Neural cell (in vitro differentiated cells): ENCODE measurements at regions not wholly inside any gene's neighbourhood (a gene's known extent, or its start where the extent isn't known, plus 50 kb on each side); places are given as distances from the start of the nearest gene placed in this dataset.

Experiments
- H2AFZ ChIP-seq: fragments of 200-600, 300-800 bp; sonication (generic), shearing (Covaris generic); 2 replicates; pipeline ENCODE4 v1.6.0; 2014; ENCODE audit warnings: low read depth, mild to moderate bottlenecking, antibody characterized with exemption, low read length, moderate library complexity
- H3F3A ChIP-seq: fragments of 200-600 bp; shearing (Covaris generic); 2 replicates; pipeline ENCODE4 v1.6.1; 2016; ENCODE audit warnings: mild to moderate bottlenecking, moderate library complexity, mixed read lengths, antibody characterized with exemption, low read length; ENCODE audit not compliant: insufficient read depth, poor library complexity, severe bottlenecking
- H3K27ac ChIP-seq: fragments of 200-600, 300-800 bp; sonication (generic), shearing (Covaris generic); 2 replicates; pipeline ENCODE4 v1.5.1; 2014; ENCODE audit warnings: mild to moderate bottlenecking, low read length, moderate library complexity
- H3K27me3 ChIP-seq: fragments of 300-800, 200-600 bp; sonication (generic), shearing (Covaris generic); 2 replicates; pipeline ENCODE4 v1.6.0; 2014; ENCODE audit warnings: mild to moderate bottlenecking, low read depth, low read length, moderate library complexity; ENCODE audit not compliant: insufficient read depth
- H3K36me3 ChIP-seq: fragments of 300-800, 200-600 bp; sonication (generic), shearing (Covaris generic); 2 replicates; pipeline ENCODE4 v1.5.1; 2014; ENCODE audit warnings: mild to moderate bottlenecking, antibody characterized with exemption, low read length, moderate library complexity; ENCODE audit not compliant: insufficient read depth
- H3K4me2 ChIP-seq: fragments of 300-800, 200-600 bp; sonication (generic), shearing (Covaris generic); 2 replicates; pipeline ENCODE4 v1.6.0; 2014; ENCODE audit warnings: mild to moderate bottlenecking, low read length
- H3K4me3 ChIP-seq: fragments of 300-800, 200-600 bp; sonication (generic), shearing (Covaris generic); 2 replicates; pipeline ENCODE4 v1.5.1; 2014; ENCODE audit warnings: mild to moderate bottlenecking, low read length, moderate library complexity
- H3K79me2 ChIP-seq: fragments of 200-600 bp; shearing (Covaris generic); replicated peaks from 2 replicates; pipeline ENCODE4 v1.6.0; 2014; ENCODE audit warnings: mild to moderate bottlenecking, low read length, moderate library complexity; ENCODE audit not compliant: insufficient read depth
- H3K9ac ChIP-seq: fragments of 300-800, 200-600 bp; sonication (generic), shearing (Covaris generic); 2 replicates; pipeline ENCODE4 v1.6.1; 2016; ENCODE audit warnings: mild to moderate bottlenecking, low read length, mixed read lengths
- H3K9me2 ChIP-seq: fragments of 200-600 bp; shearing (Covaris generic); 2 replicates; pipeline ENCODE4 v1.6.1; 2016; ENCODE audit warnings: mild to moderate bottlenecking, low read length, mixed read lengths; ENCODE audit not compliant: insufficient read depth
- H3K9me3 ChIP-seq: fragments of 200-600, 300-800 bp; sonication (generic), shearing (Covaris generic); 2 replicates; pipeline ENCODE4 v1.6.1; 2016; ENCODE audit warnings: mild to moderate bottlenecking, mixed run types, low read length, moderate library complexity, mixed read lengths
- H4K20me1 ChIP-seq: fragments of 200-600 bp; shearing (Covaris generic); 2 replicates; pipeline ENCODE4 v1.6.1; 2016; ENCODE audit warnings: mild to moderate bottlenecking, mixed run types; ENCODE audit not compliant: insufficient read depth
- CTCF ChIP-seq: fragments of 450-650 bp; IDR thresholded peaks from 2 replicates; pipeline ENCODE4 v1.5.1; 2014; ENCODE audit warnings: antibody characterized with exemption, mild to moderate bottlenecking, moderate library complexity; ENCODE audit not compliant: poor library complexity, severe bottlenecking
- EP300 ChIP-seq: fragments of 450-650 bp; conservative IDR thresholded peaks from 2 replicates; pipeline ENCODE4 v1.6.1; 2014; ENCODE audit warnings: antibody characterized with exemption, mild to moderate bottlenecking, moderate library complexity; ENCODE audit not compliant: poor library complexity, severe bottlenecking
- EZH2 ChIP-seq: fragments of 200-600, 300-800 bp; shearing (Covaris generic), sonication (generic); IDR thresholded peaks from 2 replicates; pipeline ENCODE4 v1.6.1; 2014; ENCODE audit warnings: antibody characterized with exemption, low read length, borderline replicate concordance, mild to moderate bottlenecking; ENCODE audit not compliant: insufficient read depth, poor library complexity, severe bottlenecking
- MXI1 ChIP-seq: fragments of 450-650 bp; conservative IDR thresholded peaks from 2 replicates; pipeline ENCODE4 v1.6.1; 2014; ENCODE audit warnings: antibody characterized with exemption, mild to moderate bottlenecking; ENCODE audit not compliant: poor library complexity, severe bottlenecking
- POLR2AphosphoS5 ChIP-seq: IDR thresholded peaks from 2 replicates; pipeline ENCODE4 v1.6.1; 2012
- RAD21 ChIP-seq: fragments of 450-650 bp; conservative IDR thresholded peaks from 2 replicates; pipeline ENCODE4 v1.6.1; 2014; ENCODE audit warnings: antibody characterized with exemption, mild to moderate bottlenecking, moderate library complexity
- REST ChIP-seq: IDR thresholded peaks from 2 replicates; pipeline ENCODE4 v1.6.1; 2012; ENCODE audit warnings: borderline replicate concordance
- SMC3 ChIP-seq: fragments of 450-650 bp; conservative IDR thresholded peaks from 2 replicates; pipeline ENCODE4 v1.6.1; 2014; ENCODE audit warnings: antibody characterized with exemption, mild to moderate bottlenecking, moderate library complexity; ENCODE audit not compliant: poor library complexity
- TAF1 ChIP-seq: IDR thresholded peaks from 2 replicates; pipeline ENCODE4 v1.6.1; 2012; ENCODE audit warnings: low read depth

GRCh38 chr9:38281917-38282316, 110.6 kb upstream of the ALDH1B1 start:
- H3F3A ChIP-seq, result peaks cover 4% of the 10 kb centered on the region
- H3K27ac ChIP-seq, result no peak overlapping the region
- H3K9me2 ChIP-seq, result no peaks in the 10 kb centered on the region
- H3K36me3 ChIP-seq, result no peaks in the 10 kb centered on the region
- no peak overlapping the region for H3K4me3 ChIP-seq
- H3K9ac ChIP-seq, result no peak overlapping the region
- no peaks in the 10 kb centered on the region for H3K79me2 ChIP-seq
- no peak overlapping the region for H2AFZ ChIP-seq
- TF ChIP-seq SMC3 (no peak), EP300 (no peak), RAD21 (no peak), EZH2 (no peak), POLR2AphosphoS5 (no peak)
- no peaks in the 10 kb centered on the region for H3K9me3 ChIP-seq
- H3K27me3 ChIP-seq, result no peaks in the 10 kb centered on the region
- no peak overlapping the region for H3K4me2 ChIP-seq
- H4K20me1 ChIP-seq, result no peaks in the 10 kb centered on the region

GRCh38 chr9:38281196-38281595, 111.3 kb upstream of the ALDH1B1 start:
- Histone ChIP-seq H3K79me2 (no peaks in the 10 kb centered on the region), H3K9me3 (no peaks in the 10 kb centered on the region), H4K20me1 (no peaks in the 10 kb centered on the region), H3K4me2 (no peak overlapping the region), H3K36me3 (no peaks in the 10 kb centered on the region), H3K9ac (no peak overlapping the region), H3K4me3 (no peak overlapping the region), H3K9me2 (no peaks in the 10 kb centered on the region), H3K27me3 (no peaks in the 10 kb centered on the region), H2AFZ (no peak overlapping the region), H3F3A (peaks cover 4% of the 10 kb centered on the region), H3K27ac (no peak overlapping the region)
- TF ChIP-seq MXI1 (no peak), POLR2AphosphoS5 (no peak)

GRCh38 chr9:38280251-38280800, 112.2 kb upstream of the ALDH1B1 start:
- no peaks in the 10 kb centered on the region for H3K27me3 ChIP-seq
- H3K9me3 ChIP-seq, result no peaks in the 10 kb centered on the region
- H3K4me2 ChIP-seq, result no peak overlapping the region
- no peak overlapping the region for H3K4me3 ChIP-seq
- H3K27ac ChIP-seq, result no peak overlapping the region
- no peaks in the 10 kb centered on the region for H3K36me3 ChIP-seq
- no peak for TF ChIP-seq CTCF
- no peak for TF ChIP-seq MXI1
- no peak for TF ChIP-seq REST
- TF ChIP-seq TAF1, result no peak
- TF ChIP-seq POLR2AphosphoS5, result no peak
- TF ChIP-seq EZH2, result no peak
- TF ChIP-seq RAD21, result no peak
- TF ChIP-seq SMC3, result no peak
- no peak for TF ChIP-seq EP300
- H3K9ac ChIP-seq, result no peak overlapping the region
- no peaks in the 10 kb centered on the region for H3K79me2 ChIP-seq
- H3F3A ChIP-seq, result peaks cover 4% of the 10 kb centered on the region
- H4K20me1 ChIP-seq, result no peaks in the 10 kb centered on the region
- no peaks in the 10 kb centered on the region for H3K9me2 ChIP-seq
- H2AFZ ChIP-seq, result no peak overlapping the region
